H9 (cell line): ENCODE measurements at regions not wholly inside any gene's neighbourhood (a gene's known extent, or its start where the extent isn't known, plus 50 kb on each side); places are given as distances from the start of the nearest gene placed in this dataset.

Source experiments
- DNase-seq: peaks from one replicate; pipeline ENCODE4 v3.0.0-alpha.2; 2017
- H2AFZ ChIP-seq: one replicate; pipeline ENCODE4 v1.6.1; 2013; ENCODE audit warnings: mild to moderate bottlenecking, low read length, control low read depth, moderate library complexity
- H2AK5ac ChIP-seq: 2 replicates; pipeline ENCODE4 v1.6.1; 2013; ENCODE audit warnings: low read length, control low read depth, mixed read lengths; ENCODE audit not compliant: insufficient read length
- H2BK120ac ChIP-seq: one replicate; pipeline ENCODE4 v1.6.1; 2013; ENCODE audit warnings: low read depth, mild to moderate bottlenecking, low read length, control low read depth, inconsistent platforms; ENCODE audit not compliant: poor library complexity, severe bottlenecking
- H2BK12ac ChIP-seq: 2 replicates; pipeline ENCODE4 v1.6.1; 2013; ENCODE audit warnings: low read length, control low read depth, mixed read lengths, low read depth; ENCODE audit not compliant: insufficient read length
- H2BK15ac ChIP-seq: 2 replicates; pipeline ENCODE4 v1.6.1; 2013; ENCODE audit warnings: low read depth, low read length, control low read depth
- H2BK20ac ChIP-seq: one replicate; pipeline ENCODE4 v1.6.1; 2013; ENCODE audit warnings: low read depth, mild to moderate bottlenecking, low read length, control low read depth, inconsistent platforms; ENCODE audit not compliant: poor library complexity, severe bottlenecking
- H2BK5ac ChIP-seq: 2 replicates; pipeline ENCODE4 v1.6.1; 2013; ENCODE audit warnings: low read length, control low read depth, mixed read lengths; ENCODE audit not compliant: insufficient read length
- H3K14ac ChIP-seq: 2 replicates; pipeline ENCODE4 v1.6.1; 2013; ENCODE audit warnings: low read length, control low read depth; ENCODE audit not compliant: insufficient read depth
- H3K18ac ChIP-seq: 2 replicates; pipeline ENCODE4 v1.6.1; 2013; ENCODE audit warnings: low read depth, mild to moderate bottlenecking, mixed read lengths, low read length, control low read depth; ENCODE audit not compliant: insufficient read length
- H3K23ac ChIP-seq: 2 replicates; pipeline ENCODE4 v1.6.1; 2013; ENCODE audit warnings: low read length, control low read depth, mixed read lengths, low read depth; ENCODE audit not compliant: insufficient read length
- H3K23me2 ChIP-seq: 2 replicates; pipeline ENCODE4 v1.6.1; 2013; ENCODE audit warnings: low read depth, mild to moderate bottlenecking, mixed read lengths, low read length, control low read depth; ENCODE audit not compliant: insufficient read length, poor library complexity, severe bottlenecking
- H3K27ac ChIP-seq: 2 replicates; pipeline ENCODE4 v1.5.1; 2013; ENCODE audit warnings: low read length, control low read depth, mixed read lengths, low read depth; ENCODE audit not compliant: insufficient read length
- H3K27me3 ChIP-seq: 2 replicates; pipeline ENCODE4 v1.6.1; 2013; ENCODE audit warnings: low read length, control low read depth, inconsistent platforms; ENCODE audit not compliant: insufficient read depth
- H3K4ac ChIP-seq: 2 replicates; pipeline ENCODE4 v1.6.1; 2013; ENCODE audit warnings: low read depth, mild to moderate bottlenecking, control low read depth, inconsistent platforms, low read length, moderate library complexity
- H3K4me1 ChIP-seq: 2 replicates; pipeline ENCODE4 v1.6.1; 2013; ENCODE audit warnings: low read length, control low read depth, inconsistent platforms; ENCODE audit not compliant: insufficient read depth
- H3K4me2 ChIP-seq: 2 replicates; pipeline ENCODE4 v1.6.1; 2013; ENCODE audit warnings: low read length, control low read depth, mixed read lengths; ENCODE audit not compliant: insufficient read length, insufficient read depth
- H3K56ac ChIP-seq: 2 replicates; pipeline ENCODE4 v1.6.1; 2013; ENCODE audit warnings: low read depth, mild to moderate bottlenecking, mixed read lengths, low read length, control low read depth; ENCODE audit not compliant: insufficient read length
- H3K79me1 ChIP-seq: 2 replicates; pipeline ENCODE4 v1.6.1; 2013; ENCODE audit warnings: low read depth, mild to moderate bottlenecking, moderate library complexity, low read length, control low read depth, inconsistent platforms; ENCODE audit not compliant: insufficient read depth, poor library complexity, severe bottlenecking
- H3K79me2 ChIP-seq: 2 replicates; pipeline ENCODE4 v1.6.1; 2013; ENCODE audit warnings: low read length, control low read depth, inconsistent platforms; ENCODE audit not compliant: insufficient read depth
- H3K9ac ChIP-seq: 2 replicates; pipeline ENCODE4 v1.6.1; 2013; ENCODE audit warnings: low read length, control low read depth, mixed read lengths; ENCODE audit not compliant: insufficient read length; ENCODE audit errors: extremely low read depth
- H3K9me3 ChIP-seq: one replicate; pipeline ENCODE4 v1.6.1; 2013; ENCODE audit warnings: low read depth, low read length, inconsistent platforms; ENCODE audit not compliant: control insufficient read depth
- H3T11ph ChIP-seq: one replicate; pipeline ENCODE4 v1.6.1; 2013; ENCODE audit warnings: mild to moderate bottlenecking, low read length, control low read depth, inconsistent platforms
- H4K20me1 ChIP-seq: one replicate; pipeline ENCODE4 v1.6.1; 2013; ENCODE audit not compliant: control insufficient read depth, insufficient read length, insufficient read depth
- H4K5ac ChIP-seq: 2 replicates; pipeline ENCODE4 v1.6.1; 2013; ENCODE audit warnings: low read depth, mild to moderate bottlenecking, mixed read lengths, low read length, control low read depth; ENCODE audit not compliant: insufficient read length
- H4K8ac ChIP-seq: replicated peaks from 2 replicates; pipeline ENCODE4 v1.6.1; 2013; ENCODE audit warnings: low read length, control low read depth, mixed read lengths, low read depth; ENCODE audit not compliant: insufficient read length
- H4K91ac ChIP-seq: 2 replicates; pipeline ENCODE4 v1.6.1; 2013; ENCODE audit warnings: low read depth, mild to moderate bottlenecking, moderate library complexity, mixed read lengths, low read length, control low read depth; ENCODE audit not compliant: insufficient read length
- H3K27ac Mint-ChIP-seq, 3 experiments: 2 replicates in 2 of 3; 3 replicates in 1 of 3; pipeline ENCODE4 v1.8.0; 2020 to 2021; ENCODE audit warnings: mixed read lengths in 3 of 3, mild to moderate bottlenecking in 1 of 3, moderate library complexity in 1 of 3
- H3K27me3 Mint-ChIP-seq: 2 replicates; pipeline ENCODE4 v1.8.0; 2021; ENCODE audit warnings: low read depth, mild to moderate bottlenecking, moderate library complexity, mixed read lengths
- H3K36me3 Mint-ChIP-seq, 3 experiments: 2 replicates in 2 of 3; 3 replicates in 1 of 3; pipeline ENCODE4 v1.8.0; 2020 to 2021; ENCODE audit warnings: low read depth in 3 of 3, mixed read lengths in 3 of 3; ENCODE audit not compliant: insufficient read depth in 1 of 3
- H3K4me1 Mint-ChIP-seq, 2 experiments: 2 replicates each; pipeline ENCODE4 v1.8.0; 2020; ENCODE audit warnings: mixed read lengths in 2 of 2
- H3K4me3 Mint-ChIP-seq, 2 experiments: 2 replicates in 1 of 2; 3 replicates in 1 of 2; pipeline ENCODE4 v1.8.0; 2020 to 2021; ENCODE audit warnings: mild to moderate bottlenecking in 2 of 2, mixed read lengths in 2 of 2, moderate library complexity in 1 of 2
- H3K9me3 Mint-ChIP-seq, 2 experiments: 2 replicates in 1 of 2; 3 replicates in 1 of 2; pipeline ENCODE4 v1.8.0; 2020; ENCODE audit warnings: mild to moderate bottlenecking in 2 of 2, mixed read lengths in 2 of 2, moderate library complexity in 1 of 2
- CTCF ChIP-seq: fragments of 200-600 bp; sonication (generic); conservative IDR thresholded peaks from 3 replicates; pipeline ENCODE4 v1.8.0; 2021; ENCODE audit warnings: antibody characterized with exemption, mild to moderate bottlenecking
- WGBS: extraction: QIAGEN DNeasy Blood & Tissue Kit; methylation state at CpG from one replicate; pipeline ENCODE4 v1.1.7; 2013; ENCODE audit warnings: missing lambda C conversion rate, low lambda C conversion rate, mixed read lengths; ENCODE audit not compliant: insufficient read length; ENCODE audit errors: extremely low coverage; 5-methylcytosine and 5-hydroxymethylcytosine counted together

- Histone ChIP-seq H3K27ac (no peak overlapping the region), H3K14ac (no peak overlapping the region), H3K56ac (no peak overlapping the region), H3K27me3 (no peaks in the 10 kb centered on the region), H3K79me2 (no peaks in the 10 kb centered on the region), H3K4me2 (no peak overlapping the region), H3K79me1 (no peaks in the 10 kb centered on the region), H2AFZ (no peak overlapping the region), H2BK15ac (no peak overlapping the region), H2BK5ac (no peak overlapping the region), H4K8ac (no peak overlapping the region), H3K9me3 (no peaks in the 10 kb centered on the region), H3K9ac (no peak overlapping the region), H3K23me2 (no peaks in the 10 kb centered on the region), H2BK120ac (no peak overlapping the region), H2BK20ac (no peak overlapping the region), H4K5ac (no peak overlapping the region), H4K91ac (no peak overlapping the region), H2AK5ac (no peak overlapping the region), H3K18ac (no peak overlapping the region), H3T11ph (no peak overlapping the region), H3K4ac (no peak overlapping the region), H3K23ac (no peak overlapping the region), H4K20me1 (no peaks in the 10 kb centered on the region), H2BK12ac (no peak overlapping the region), H3K4me1 (no peaks in the 10 kb centered on the region)
- H3K4me3 Mint-ChIP-seq: no peak overlapping the region
- DNase-seq: no peak
- H3K36me3 Mint-ChIP-seq: peaks cover 3 to 9% (median 3%) of the 10 kb centered on the region in 3 experiments; a peak in 5 of 7 replicates
- H3K4me1 Mint-ChIP-seq: peaks cover 3 to 6% of the 10 kb centered on the region in 2 experiments
- TF ChIP-seq CTCF: no peak
- WGBS: no CpG with 5 or more reads among the region's 2 CpGs
- H3K27ac Mint-ChIP-seq: no peak overlapping the region
- H3K9me3 Mint-ChIP-seq: peaks cover 10% of the 10 kb centered on the region in 2 experiments
- H3K27me3 Mint-ChIP-seq: no peaks in the 10 kb centered on the region
These were observed 153.8 kb upstream of the HDAC9 start for GRCh38 chr7:18341756-18342155.
